Testis (tissue), 2 donors: ENCODE measurements at regions not wholly inside any gene's neighbourhood (a gene's known extent, or its start where the extent isn't known, plus 50 kb on each side); places are given as distances from the start of the nearest gene placed in this dataset.

Experiments
- CTCF ChIP-seq, 3 experiments: fragments of 450-650 bp in 2 of 3; fragments of 200-600 bp in 1 of 3; sonication (generic) in 1 of 3; IDR thresholded peaks; one replicate each; pipeline ENCODE4 v1.5.1; 2016 to 2019; ENCODE audit warnings: antibody characterized with exemption in 3 of 3, mild to moderate bottlenecking in 2 of 3, moderate library complexity in 1 of 3
- POLR2A ChIP-seq: fragments of 450-650 bp; IDR thresholded peaks from one replicate; pipeline ENCODE4 v1.6.1; 2017; ENCODE audit warnings: antibody characterized with exemption, mild to moderate bottlenecking, moderate library complexity

- TF ChIP-seq CTCF (IDR thresholded peaks at IDR 0.05) = no peak
- TF ChIP-seq POLR2A = no peak
These were observed 339.7 kb downstream of the CTTN start for GRCh38 chr11:70737816-70738630.
